ENCODE measurements at regions not wholly inside any gene's neighbourhood (a gene's known extent, or its start where the extent isn't known, plus 50 kb on each side); places are given as distances from the start of the nearest gene placed in this dataset.

GRCh38 chr6:28814032-28814976 is 109.5 kb downstream of the TRIM27 start:
- TF ChIP-seq POLR2A (IDR thresholded peaks at IDR 0.05) (no peak), CTCF (IDR thresholded peaks at IDR 0.05) (no peak), EP300 (IDR thresholded peaks at IDR 0.05) (no peak)
- 2 to 4% (median 3%) methylated on average over 49 of the region's 49 CpGs for WGBS, 3 donors
- peaks cover 3% of the 10 kb centered on the region for H3K27me3 ChIP-seq
- H3K9me3 ChIP-seq: no peaks in the 10 kb centered on the region
- no peaks in the 10 kb centered on the region for H3K4me1 ChIP-seq (ENCODE audit: insufficient read depth)
- no peak overlapping the region for H3K4me3 ChIP-seq
- no peak for DNase-seq
- H3K27ac ChIP-seq: no peak overlapping the region
- intact Hi-C loops (cut with DNase I): no loop called here
- no peaks in the 10 kb centered on the region for H3K36me3 ChIP-seq

GRCh38 chr6:28816339-28816908 is 107.4 kb downstream of the TRIM27 start:
- Histone ChIP-seq H3K27me3 (peaks cover 3% of the 10 kb centered on the region), H3K4me3 (no peak overlapping the region), H3K4me1 (ENCODE audit: insufficient read depth) (no peaks in the 10 kb centered on the region), H3K27ac (no peak overlapping the region), H3K36me3 (no peaks in the 10 kb centered on the region), H3K9me3 (no peaks in the 10 kb centered on the region)
- no peak for TF ChIP-seq EP300 (IDR thresholded peaks at IDR 0.05)
- intact Hi-C loops (cut with DNase I): no loop called here
- no peak for DNase-seq
- 5 to 9% (median 7%) methylated on average over 15 of the region's 15 CpGs for WGBS, 3 donors

GRCh38 chr6:28816909-28817807 is 106.6 kb downstream of the TRIM27 start:
- intact Hi-C loops (cut with DNase I): no loop called here
- H3K4me3 ChIP-seq: no peak overlapping the region
- TF ChIP-seq CTCF (IDR thresholded peaks at IDR 0.05) (no peak), POLR2A (IDR thresholded peaks at IDR 0.05) (no peak), EP300 (IDR thresholded peaks at IDR 0.05) (no peak)
- WGBS, 3 donors: 3 to 5% (median 4%) methylated on average over 27 of the region's 27 CpGs
- no peaks in the 10 kb centered on the region for H3K36me3 ChIP-seq
- peaks cover 3% of the 10 kb centered on the region for H3K27me3 ChIP-seq
- DNase-seq: no peak
- H3K9me3 ChIP-seq: no peaks in the 10 kb centered on the region
- H3K27ac ChIP-seq: no peak overlapping the region
- no peaks in the 10 kb centered on the region for H3K4me1 ChIP-seq (ENCODE audit: insufficient read depth)

- TF ChIP-seq EP300 (IDR thresholded peaks at IDR 0.05): no peak
- TF ChIP-seq POLR2A (IDR thresholded peaks at IDR 0.05): no peak
- TF ChIP-seq CTCF (IDR thresholded peaks at IDR 0.05): no peak
- Histone ChIP-seq H3K4me1 (ENCODE audit: insufficient read depth) (no peaks in the 10 kb centered on the region), H3K27me3 (peaks cover 3% of the 10 kb centered on the region), H3K27ac (no peak overlapping the region), H3K36me3 (no peaks in the 10 kb centered on the region), H3K4me3 (no peak overlapping the region), H3K9me3 (no peaks in the 10 kb centered on the region)
- no peak for DNase-seq
- 7 to 11% (median 10%) methylated on average over 7 of the region's 7 CpGs for WGBS, 3 donors
- intact Hi-C loops (cut with DNase I): no loop called here
Measured at GRCh38 chr6:28817808-28818145, 106.0 kb downstream of the TRIM27 start.

Measured in ovary (tissue), 7 donors.